IPS-NIHi11 (cell line): ENCODE measurements at regions not wholly inside any gene's neighbourhood (a gene's known extent, or its start where the extent isn't known, plus 50 kb on each side); places are given as distances from the start of the nearest gene placed in this dataset.
"Not testable (repeated sequence)": the region's sequence is repeated elsewhere in the genome, so short reads cannot be mapped to it uniquely, and the experiment has no call there.

Experiments used
- DNase-seq: peaks from one replicate; pipeline ENCODE4 v3.0.0; 2012; ENCODE audit warnings: mixed read lengths, low spot score

GRCh38 chr10:61271127-61271780, 181.9 kb downstream of the TMEM26 start:
- peak; percentile 11 for DNase-seq

DNA sequence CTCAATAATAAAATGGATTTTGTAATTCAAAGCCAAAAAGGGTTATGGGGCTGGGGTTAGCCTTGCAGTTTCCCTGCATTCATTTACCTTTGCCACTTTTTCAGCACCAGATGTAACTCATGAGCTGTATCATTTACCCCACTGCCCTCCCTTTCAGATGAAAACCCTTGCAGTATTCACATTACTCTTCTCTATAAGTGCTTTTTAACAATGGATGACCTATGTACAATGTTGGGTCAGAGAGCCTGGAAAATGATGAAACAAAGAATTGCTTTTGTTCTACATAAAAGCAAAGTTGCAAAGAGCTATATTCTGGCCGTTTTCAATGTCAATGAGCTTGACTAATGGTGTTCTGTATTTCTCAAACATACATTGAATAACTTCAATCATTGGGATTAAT, 189.7 kb downstream of the TMEM26 start:
- DNase-seq: no peak

DNA sequence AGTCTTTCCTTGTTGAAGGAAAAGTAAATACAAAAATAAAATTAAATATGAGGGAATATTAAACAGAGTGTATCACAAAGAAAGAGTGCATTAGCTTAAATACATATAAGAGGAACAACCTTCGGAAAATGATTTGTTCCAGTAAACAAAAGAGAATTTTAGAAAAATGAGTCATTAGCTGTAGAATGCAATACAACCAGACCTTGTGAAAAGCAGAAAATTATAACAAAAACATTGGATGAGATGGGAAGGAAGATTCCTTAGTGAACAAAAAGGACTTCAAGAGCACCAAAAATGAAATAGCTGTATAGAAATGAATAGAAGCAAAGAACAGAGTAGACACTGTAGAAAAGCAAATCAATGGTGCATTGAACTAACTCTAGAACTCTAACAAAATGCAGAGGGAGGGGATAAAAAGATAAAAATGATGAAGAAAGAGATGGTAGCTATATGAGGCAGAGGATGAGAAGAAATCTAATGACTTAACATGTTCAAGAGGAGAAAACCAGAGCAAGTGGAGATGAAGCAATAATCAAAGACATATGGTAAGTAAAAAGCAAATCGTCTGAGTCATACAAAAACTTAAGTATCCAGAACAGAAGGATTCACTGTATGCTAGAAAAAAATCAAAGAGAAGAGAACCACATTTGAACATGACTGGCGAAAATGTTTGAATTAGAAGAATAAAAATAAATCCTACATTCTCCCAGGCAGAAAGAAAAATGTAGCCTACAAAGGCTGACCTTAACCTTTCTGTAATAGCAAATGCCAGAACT, 190.5 kb downstream of the TMEM26 start:
- DNase-seq: no peak

- no peak for DNase-seq
Measured at GRCh38 chr10:61257956-61258496, 195.2 kb downstream of the TMEM26 start.

DNA sequence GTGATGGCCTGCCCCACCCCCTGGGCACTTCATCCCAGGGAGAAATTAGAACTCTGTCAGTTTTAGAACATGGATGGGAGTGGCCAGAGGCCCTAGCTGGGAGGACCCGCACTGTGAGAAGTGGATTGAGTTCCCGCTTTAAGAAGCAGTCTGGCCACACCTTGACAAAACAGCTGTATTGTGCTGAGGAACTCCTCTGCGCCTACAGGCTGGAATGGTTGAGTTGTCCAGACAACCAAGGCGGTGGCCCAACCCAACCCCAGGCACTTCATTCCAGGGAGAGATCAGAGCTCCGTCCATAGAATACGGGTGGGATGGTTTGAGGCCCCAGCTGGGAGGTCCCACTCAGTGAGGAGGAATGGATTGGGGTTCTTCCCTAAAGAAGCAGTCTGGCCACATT, 196.0 kb downstream of the TMEM26 start:
- DNase-seq: no peak

DNA sequence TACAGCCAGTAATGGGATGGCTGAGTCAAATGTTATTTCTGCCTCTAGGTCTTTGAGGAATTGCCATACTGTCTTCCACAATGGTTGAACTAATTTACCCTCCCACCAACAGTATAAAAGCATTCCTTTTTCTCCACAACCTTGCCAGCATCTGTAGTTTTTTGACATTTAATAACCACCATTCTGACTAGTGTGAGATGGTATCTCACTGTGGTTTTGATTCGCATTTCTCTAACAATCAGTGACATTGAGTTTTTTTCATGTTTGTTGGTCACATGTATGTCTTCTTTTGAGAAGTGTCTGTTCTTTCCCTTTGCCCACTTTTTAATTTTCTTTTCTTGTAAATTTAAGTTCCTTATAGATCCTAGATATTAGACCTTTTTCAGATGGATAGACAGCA, 200.9 kb downstream of the TMEM26 start:
- DNase-seq: not testable (repeated sequence)

DNA sequence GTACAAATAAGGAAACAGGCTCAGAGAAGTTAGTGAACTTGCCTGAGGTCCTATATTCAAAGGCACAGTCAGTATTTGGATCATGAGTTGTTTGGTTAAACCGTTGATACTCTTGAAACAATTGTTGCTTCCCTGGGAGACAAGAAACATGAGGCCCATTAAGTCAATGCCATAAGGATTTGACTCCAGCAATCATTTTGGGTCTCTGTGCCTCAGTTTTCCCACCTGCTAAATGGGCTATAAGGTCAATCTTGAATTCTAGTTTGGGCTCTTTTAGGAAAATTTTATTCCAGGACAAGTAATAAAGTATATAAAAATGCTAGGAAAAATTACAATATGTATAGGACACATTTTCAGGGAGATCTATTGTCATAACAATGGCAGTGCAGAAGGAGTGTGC, 202.1 kb downstream of the TMEM26 start:
- DNase-seq: no peak

GRCh38 chr10:61250131-61250530, 203.1 kb downstream of the TMEM26 start:
- no peak for DNase-seq

GRCh38 chr10:61248013-61248412, 205.2 kb downstream of the TMEM26 start:
- DNase-seq: no peak

DNA sequence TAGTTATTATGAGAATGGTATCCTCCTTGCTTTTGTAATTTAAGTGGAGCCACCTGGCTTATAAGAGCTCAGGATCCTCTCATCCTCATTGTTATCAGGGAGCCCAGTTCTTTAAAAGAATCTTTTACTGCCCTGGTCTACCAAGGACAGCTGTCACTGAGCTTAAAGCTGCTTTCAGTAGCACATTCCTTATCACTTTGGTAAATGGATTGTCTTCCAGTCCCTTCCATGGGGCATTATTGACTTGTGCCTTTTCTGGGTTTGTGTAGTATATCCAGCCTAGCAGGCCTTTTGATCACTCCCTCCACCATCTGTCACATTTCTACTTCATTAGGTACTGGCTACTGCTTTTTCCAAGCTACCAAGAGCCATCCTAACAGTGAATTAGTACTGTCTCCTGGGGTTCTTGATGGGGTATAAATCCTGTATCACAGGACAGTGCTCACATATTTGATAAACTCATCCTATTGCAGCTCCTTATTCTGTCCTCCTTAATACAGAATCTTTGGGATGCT, 208.9 kb downstream of the TMEM26 start:
- DNase-seq: no peak

- no peak for DNase-seq
Measured at GRCh38 chr10:61232780-61233179, 220.4 kb downstream of the TMEM26 start.

- no peak for DNase-seq
Measured at GRCh38 chr10:61225939-61226338, 227.2 kb downstream of the TMEM26 start.

- DNase-seq: no peak
Measured at GRCh38 chr10:61223576-61223975, 229.6 kb downstream of the TMEM26 start.

DNA sequence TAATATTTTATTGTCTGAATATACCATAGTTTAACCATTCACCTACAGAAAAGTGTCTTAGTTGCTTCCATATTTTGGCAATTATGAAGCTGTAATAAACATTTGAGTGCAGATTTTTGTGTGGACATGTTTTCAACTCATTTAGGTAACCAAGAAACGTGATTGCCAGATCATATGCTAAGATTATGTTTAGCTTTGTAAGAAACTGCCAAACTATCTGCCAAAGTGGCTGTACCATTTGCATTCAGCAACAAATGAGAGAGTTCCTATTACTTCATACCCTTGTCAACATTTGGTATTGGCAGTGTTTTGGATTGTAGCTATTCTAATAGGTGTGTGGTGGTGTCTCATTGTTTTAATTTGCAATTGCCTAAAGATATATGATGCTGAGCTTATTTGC, 233.5 kb downstream of the TMEM26 start:
- no peak for DNase-seq

DNA sequence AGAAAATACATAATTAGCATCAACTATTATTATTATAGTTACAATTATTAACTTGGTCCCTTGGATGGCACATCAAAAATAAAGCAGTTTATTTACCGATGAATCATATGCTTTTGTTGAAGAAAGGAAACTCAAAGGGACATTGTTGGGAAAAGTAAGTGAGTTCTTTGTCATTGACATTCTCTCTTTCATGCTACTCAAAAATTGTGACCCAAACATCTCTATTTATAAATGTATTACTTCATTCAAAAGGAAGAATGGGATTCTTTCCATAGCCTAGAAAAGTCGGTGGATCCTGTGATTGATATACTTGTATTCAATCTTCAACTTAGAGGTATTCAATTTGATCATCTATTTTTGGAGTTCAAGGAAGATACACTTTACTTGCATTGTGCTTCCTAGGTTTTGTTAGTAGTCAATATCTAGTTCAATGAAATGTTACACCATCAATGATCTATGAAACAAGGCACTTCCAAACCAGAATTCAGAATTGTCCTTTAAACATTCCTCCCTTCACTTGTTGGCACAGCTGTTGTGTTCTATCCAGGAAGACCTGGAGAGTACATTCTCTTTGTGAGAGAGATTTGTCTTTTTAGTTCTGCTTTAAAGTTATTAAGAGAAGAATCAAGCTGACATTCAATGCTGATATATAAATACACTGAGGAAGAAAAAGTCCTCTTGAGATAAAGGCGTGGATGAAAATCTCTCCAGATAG, 235.2 kb downstream of the TMEM26 start:
- no peak for DNase-seq

DNA sequence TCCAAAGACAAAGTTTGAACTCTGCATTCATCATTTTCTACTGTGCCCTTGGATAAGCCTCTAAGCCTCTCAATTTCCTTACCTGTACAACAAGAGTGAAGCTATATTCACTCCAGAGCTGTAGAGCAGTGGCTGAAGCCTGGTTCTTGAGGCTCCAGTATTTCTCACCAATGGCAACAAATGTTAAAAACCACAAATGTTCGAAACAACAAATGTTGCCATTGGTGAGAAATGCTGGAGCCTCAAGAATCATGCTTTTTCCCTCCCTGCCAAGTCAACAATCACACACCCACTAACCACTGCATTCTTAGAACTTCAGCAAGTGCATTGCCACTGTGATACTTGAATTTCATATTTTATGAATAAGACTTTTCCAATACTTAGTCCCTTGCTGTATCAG, 237.9 kb downstream of the TMEM26 start:
- no peak for DNase-seq

DNA sequence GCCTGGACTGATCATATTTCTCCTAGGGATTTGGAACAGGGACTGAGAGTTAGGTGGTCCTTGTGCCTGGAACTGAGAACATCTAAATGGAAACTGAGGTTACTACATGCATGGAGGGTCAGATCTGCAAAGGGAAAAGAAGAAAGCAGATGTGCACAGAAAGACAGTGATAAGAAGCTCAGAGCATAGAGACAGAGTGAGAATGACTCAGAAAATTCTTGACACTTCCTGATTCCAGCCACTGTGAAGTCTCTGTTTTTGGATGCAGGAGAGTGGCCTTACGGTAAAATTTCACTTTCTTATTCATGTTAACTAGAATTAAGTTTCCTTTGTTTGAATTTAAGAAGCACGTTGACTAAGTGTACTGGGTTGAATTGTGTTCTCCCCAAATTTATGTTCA, 241.7 kb downstream of the TMEM26 start:
- DNase-seq: no peak

- DNase-seq: no peak
Measured at GRCh38 chr10:61197057-61197456, 253.1 kb upstream of the RHOBTB1 start.

- no peak for DNase-seq
Measured at GRCh38 chr10:61195211-61195610, 251.2 kb upstream of the RHOBTB1 start.

DNA sequence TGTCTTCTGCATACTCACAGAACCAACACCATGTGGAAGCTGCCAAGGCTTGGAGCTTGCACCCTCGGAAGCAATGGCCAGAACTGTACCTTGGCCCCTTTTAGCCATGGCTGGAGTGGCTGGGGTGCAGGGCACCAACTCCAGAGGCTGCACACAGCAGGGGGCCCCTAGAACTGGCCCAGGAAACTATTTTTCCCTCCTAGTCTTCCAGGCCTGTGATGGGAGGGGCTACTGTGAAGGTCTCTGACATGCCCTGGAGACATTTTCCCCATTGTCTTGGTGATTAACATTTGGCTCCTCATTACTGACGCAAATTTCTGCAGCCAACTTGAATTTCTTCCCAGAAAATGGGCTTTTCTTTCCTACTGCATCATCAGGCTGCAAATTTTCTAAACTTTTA, 248.6 kb upstream of the RHOBTB1 start:
- DNase-seq: not testable (repeated sequence)

- DNase-seq: no peak
Measured at GRCh38 chr10:61192042-61192441, 248.1 kb upstream of the RHOBTB1 start.

GRCh38 chr10:61189912-61190311, 245.9 kb upstream of the RHOBTB1 start:
- no peak for DNase-seq

GRCh38 chr10:61188691-61189090, 244.7 kb upstream of the RHOBTB1 start:
- peak; percentile 5 for DNase-seq
